ENCODE measurements at regions not wholly inside any gene's neighbourhood (a gene's known extent, or its start where the extent isn't known, plus 50 kb on each side); places are given as distances from the start of the nearest gene placed in this dataset.
"Not testable (repeated sequence)": the region's sequence is repeated elsewhere in the genome, so short reads cannot be mapped to it uniquely, and the experiment has no call there.

- Histone ChIP-seq H3K4me1 (ENCODE audit: control insufficient read depth, insufficient read depth, low read length) (no peaks in the 10 kb centered on the region), H3K27ac (ENCODE audit: low read length) (no peak overlapping the region), H3K9me3 (ENCODE audit: control insufficient read depth in 2 of 2, low read length in 2 of 2) (no peaks in the 10 kb centered on the region), H3K36me3 (ENCODE audit: control insufficient read depth in 2 of 2, insufficient read depth in 2 of 2, low read length in 2 of 2) (no peaks in the 10 kb centered on the region), H3K4me3 (ENCODE audit: low read length in 2 of 2) (no peak overlapping the region), H3K9ac (ENCODE audit: low read length in 2 of 2) (no peak overlapping the region), H3K27me3 (ENCODE audit: control insufficient read depth in 1 of 2, insufficient read depth in 2 of 2, low read length in 2 of 2) (no peaks in the 10 kb centered on the region)
Measured at GRCh38 chr20:56724241-56724757, 95.2 kb downstream of the TFAP2C start.

- no peak overlapping the region for H3K27ac ChIP-seq (ENCODE audit: low read length)
- no peaks in the 10 kb centered on the region for H3K36me3 ChIP-seq (ENCODE audit: control insufficient read depth in 2 of 2, insufficient read depth in 2 of 2, low read length in 2 of 2)
Measured at GRCh38 chr20:56730003-56730402, 100.9 kb downstream of the TFAP2C start.

DNA sequence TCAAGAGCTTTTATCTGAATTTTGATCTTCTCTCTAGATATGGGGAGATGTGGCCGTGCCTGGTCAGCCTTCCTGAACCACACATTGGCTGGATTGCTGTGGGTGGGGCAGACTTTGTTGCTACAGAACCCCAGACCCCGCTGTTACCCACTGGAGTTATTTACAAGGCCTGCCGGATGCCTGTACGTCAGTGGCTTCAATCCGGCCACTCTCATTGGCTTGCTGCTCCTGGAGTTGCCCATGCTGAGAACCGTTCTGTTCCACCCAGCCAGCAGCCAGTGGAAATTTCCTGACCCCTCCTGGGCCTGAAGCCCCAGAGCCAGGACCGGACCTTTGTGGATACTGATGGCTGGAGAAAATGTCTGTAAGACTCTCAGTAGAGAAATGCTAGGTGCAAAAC lies 101.9 kb downstream of the TFAP2C start:
- no peaks in the 10 kb centered on the region for H3K36me3 ChIP-seq (ENCODE audit: control insufficient read depth in 2 of 2, insufficient read depth in 2 of 2, low read length in 2 of 2)
- peaks cover 7% of the 10 kb centered on the region for H3K4me1 ChIP-seq (ENCODE audit: control insufficient read depth, insufficient read depth, low read length)
- H3K27ac ChIP-seq (ENCODE audit: low read length) = no peak overlapping the region
- no peaks in the 10 kb centered on the region for H3K9me3 ChIP-seq (ENCODE audit: control insufficient read depth in 2 of 2, low read length in 2 of 2)
- H3K9ac ChIP-seq (ENCODE audit: low read length in 2 of 2) = no peak overlapping the region
- no peaks in the 10 kb centered on the region for H3K27me3 ChIP-seq (ENCODE audit: control insufficient read depth in 1 of 2, insufficient read depth in 2 of 2, low read length in 2 of 2)
- H3K4me3 ChIP-seq (ENCODE audit: low read length in 2 of 2) = no peak overlapping the region

More at GRCh38 chr20:56730003-56730402, 100.9 kb downstream of the TFAP2C start:
- Histone ChIP-seq H3K4me1 (ENCODE audit: control insufficient read depth, insufficient read depth, low read length) (peaks cover 2% of the 10 kb centered on the region), H3K4me3 (ENCODE audit: low read length in 2 of 2) (no peak overlapping the region), H3K9me3 (ENCODE audit: control insufficient read depth in 2 of 2, low read length in 2 of 2) (no peaks in the 10 kb centered on the region), H3K27me3 (ENCODE audit: control insufficient read depth in 1 of 2, insufficient read depth in 2 of 2, low read length in 2 of 2) (no peaks in the 10 kb centered on the region), H3K9ac (ENCODE audit: low read length in 2 of 2) (no peak overlapping the region)

GRCh38 chr20:56731476-56731875 lies 102.4 kb downstream of the TFAP2C start:
- peaks cover 7% of the 10 kb centered on the region for H3K4me1 ChIP-seq (ENCODE audit: control insufficient read depth, insufficient read depth, low read length)
- H3K27me3 ChIP-seq (ENCODE audit: control insufficient read depth in 1 of 2, insufficient read depth in 2 of 2, low read length in 2 of 2) = no peaks in the 10 kb centered on the region
- H3K27ac ChIP-seq (ENCODE audit: low read length) = no peak overlapping the region
- H3K9ac ChIP-seq (ENCODE audit: low read length in 2 of 2) = no peak overlapping the region
- no peaks in the 10 kb centered on the region for H3K36me3 ChIP-seq (ENCODE audit: control insufficient read depth in 2 of 2, insufficient read depth in 2 of 2, low read length in 2 of 2)
- no peaks in the 10 kb centered on the region for H3K9me3 ChIP-seq (ENCODE audit: control insufficient read depth in 2 of 2, low read length in 2 of 2)
- no peak overlapping the region for H3K4me3 ChIP-seq (ENCODE audit: low read length in 2 of 2)

DNA sequence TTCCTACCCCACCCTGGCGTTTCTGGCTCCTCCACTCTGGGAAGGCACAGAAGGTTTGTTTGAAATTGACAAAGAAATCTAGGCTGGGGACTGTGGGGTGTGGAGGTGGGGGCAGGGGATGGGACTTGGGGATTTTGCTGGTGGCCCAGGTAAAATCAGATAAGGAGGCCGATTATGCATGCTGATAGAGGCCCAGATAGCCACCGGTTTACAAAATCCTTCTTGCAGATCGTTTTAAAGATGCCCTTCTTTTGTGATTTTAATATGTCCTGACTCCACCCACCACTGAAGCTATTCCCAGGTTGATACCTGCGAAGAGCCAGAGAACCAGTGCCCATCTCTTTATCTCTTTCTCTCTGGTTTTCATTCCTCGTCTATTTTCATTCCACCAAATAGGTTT lies 104.9 kb downstream of the TFAP2C start:
- Histone ChIP-seq H3K27ac (ENCODE audit: low read length) (no peak overlapping the region), H3K9ac (ENCODE audit: low read length in 2 of 2) (no peak overlapping the region), H3K4me1 (ENCODE audit: control insufficient read depth, insufficient read depth, low read length) (peaks cover 7% of the 10 kb centered on the region), H3K9me3 (ENCODE audit: control insufficient read depth in 2 of 2, low read length in 2 of 2) (no peaks in the 10 kb centered on the region), H3K27me3 (ENCODE audit: control insufficient read depth in 1 of 2, insufficient read depth in 2 of 2, low read length in 2 of 2) (no peaks in the 10 kb centered on the region), H3K4me3 (ENCODE audit: low read length in 2 of 2) (no peak overlapping the region), H3K36me3 (ENCODE audit: control insufficient read depth in 2 of 2, insufficient read depth in 2 of 2, low read length in 2 of 2) (no peaks in the 10 kb centered on the region)

GRCh38 chr20:56735084-56735642 lies 106.1 kb downstream of the TFAP2C start:
- H3K9ac ChIP-seq (ENCODE audit: low read length in 2 of 2) = no peak overlapping the region
- no peaks in the 10 kb centered on the region for H3K9me3 ChIP-seq (ENCODE audit: control insufficient read depth in 2 of 2, low read length in 2 of 2)
- H3K4me1 ChIP-seq (ENCODE audit: control insufficient read depth, insufficient read depth, low read length) = peaks cover 7% of the 10 kb centered on the region
- no peak overlapping the region for H3K27ac ChIP-seq (ENCODE audit: low read length)
- no peaks in the 10 kb centered on the region for H3K36me3 ChIP-seq (ENCODE audit: control insufficient read depth in 2 of 2, insufficient read depth in 2 of 2, low read length in 2 of 2)
- H3K27me3 ChIP-seq (ENCODE audit: control insufficient read depth in 1 of 2, insufficient read depth in 2 of 2, low read length in 2 of 2) = no peaks in the 10 kb centered on the region
- peak overlapping the region; percentile 22 to 25 for H3K4me3 ChIP-seq (ENCODE audit: low read length in 2 of 2)

DNA sequence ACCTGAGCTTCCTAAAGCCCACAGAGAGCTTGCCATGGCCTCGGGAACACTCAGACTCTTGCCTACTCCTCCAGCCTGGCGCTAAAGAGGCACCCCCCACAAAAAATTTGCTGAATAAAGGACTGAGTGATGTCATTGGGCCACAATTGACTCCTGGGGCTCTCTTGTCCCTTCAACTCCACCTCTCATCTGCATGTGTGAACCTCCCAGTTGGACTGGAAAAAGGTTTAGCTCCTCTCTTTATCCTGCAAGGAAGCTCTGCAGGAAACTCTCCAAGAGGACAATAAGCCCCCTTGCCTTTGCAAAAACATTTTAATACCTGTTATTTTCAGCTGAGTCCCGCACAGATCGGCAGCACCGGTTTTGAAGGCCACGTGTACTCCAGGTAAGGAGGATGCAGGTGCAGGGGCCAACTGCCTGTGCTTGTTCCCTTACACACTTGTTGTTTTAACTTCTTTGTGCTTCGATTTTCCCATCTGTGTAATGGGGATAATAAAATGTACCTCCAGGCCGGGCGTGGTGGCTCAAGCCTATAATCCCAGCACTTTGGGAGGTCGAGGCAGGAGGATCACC lies 107.3 kb downstream of the TFAP2C start:
- H3K27me3 ChIP-seq (ENCODE audit: control insufficient read depth in 1 of 2, insufficient read depth in 2 of 2, low read length in 2 of 2) = no peaks in the 10 kb centered on the region
- H3K9ac ChIP-seq (ENCODE audit: low read length in 2 of 2) = no peak overlapping the region
- H3K4me3 ChIP-seq (ENCODE audit: low read length in 2 of 2) = no peak overlapping the region

DNA sequence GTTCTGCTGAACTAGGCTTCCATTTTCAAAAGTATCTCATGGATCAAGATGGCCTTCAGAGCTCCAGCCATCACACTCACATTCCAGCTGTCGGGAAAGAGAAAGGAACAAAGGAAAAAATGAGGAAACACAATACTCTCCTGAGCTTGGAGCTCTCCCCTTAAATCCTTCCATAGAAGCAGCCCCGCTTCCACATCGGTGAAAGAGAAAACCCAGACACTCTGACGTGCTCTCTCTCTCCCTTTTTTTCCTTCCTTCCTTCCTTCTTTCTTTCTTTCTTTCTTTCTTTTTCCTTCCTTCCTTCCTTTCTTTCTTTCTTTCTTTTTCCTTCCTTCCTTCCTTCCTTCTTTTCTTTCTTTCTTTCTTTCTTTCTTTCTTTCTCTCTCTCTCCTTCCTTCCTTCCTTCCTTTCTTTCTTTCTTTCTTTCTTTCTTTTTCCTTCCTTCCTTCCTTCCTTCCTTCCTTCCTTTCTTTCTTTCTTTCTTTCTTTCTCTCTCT lies 115.3 kb downstream of the TFAP2C start:
- not testable (repeated sequence) for H3K27me3 ChIP-seq (ENCODE audit: control insufficient read depth in 1 of 2, insufficient read depth in 2 of 2, low read length in 2 of 2); H3K27ac ChIP-seq (ENCODE audit: low read length); H3K36me3 ChIP-seq (ENCODE audit: control insufficient read depth in 2 of 2, insufficient read depth in 2 of 2, low read length in 2 of 2); H3K9me3 ChIP-seq (ENCODE audit: control insufficient read depth in 2 of 2, low read length in 2 of 2); H3K9ac ChIP-seq (ENCODE audit: low read length in 2 of 2); H3K4me1 ChIP-seq (ENCODE audit: control insufficient read depth, insufficient read depth, low read length); H3K4me3 ChIP-seq (ENCODE audit: low read length in 2 of 2)

More for the DNA sequence above, 107.3 kb downstream of the TFAP2C start:
- H3K4me1 ChIP-seq (ENCODE audit: control insufficient read depth, insufficient read depth, low read length) = peaks cover 7% of the 10 kb centered on the region
- no peak overlapping the region for H3K27ac ChIP-seq (ENCODE audit: low read length)
- H3K9me3 ChIP-seq (ENCODE audit: control insufficient read depth in 2 of 2, low read length in 2 of 2) = no peaks in the 10 kb centered on the region
- H3K36me3 ChIP-seq (ENCODE audit: control insufficient read depth in 2 of 2, insufficient read depth in 2 of 2, low read length in 2 of 2) = no peaks in the 10 kb centered on the region

DNA sequence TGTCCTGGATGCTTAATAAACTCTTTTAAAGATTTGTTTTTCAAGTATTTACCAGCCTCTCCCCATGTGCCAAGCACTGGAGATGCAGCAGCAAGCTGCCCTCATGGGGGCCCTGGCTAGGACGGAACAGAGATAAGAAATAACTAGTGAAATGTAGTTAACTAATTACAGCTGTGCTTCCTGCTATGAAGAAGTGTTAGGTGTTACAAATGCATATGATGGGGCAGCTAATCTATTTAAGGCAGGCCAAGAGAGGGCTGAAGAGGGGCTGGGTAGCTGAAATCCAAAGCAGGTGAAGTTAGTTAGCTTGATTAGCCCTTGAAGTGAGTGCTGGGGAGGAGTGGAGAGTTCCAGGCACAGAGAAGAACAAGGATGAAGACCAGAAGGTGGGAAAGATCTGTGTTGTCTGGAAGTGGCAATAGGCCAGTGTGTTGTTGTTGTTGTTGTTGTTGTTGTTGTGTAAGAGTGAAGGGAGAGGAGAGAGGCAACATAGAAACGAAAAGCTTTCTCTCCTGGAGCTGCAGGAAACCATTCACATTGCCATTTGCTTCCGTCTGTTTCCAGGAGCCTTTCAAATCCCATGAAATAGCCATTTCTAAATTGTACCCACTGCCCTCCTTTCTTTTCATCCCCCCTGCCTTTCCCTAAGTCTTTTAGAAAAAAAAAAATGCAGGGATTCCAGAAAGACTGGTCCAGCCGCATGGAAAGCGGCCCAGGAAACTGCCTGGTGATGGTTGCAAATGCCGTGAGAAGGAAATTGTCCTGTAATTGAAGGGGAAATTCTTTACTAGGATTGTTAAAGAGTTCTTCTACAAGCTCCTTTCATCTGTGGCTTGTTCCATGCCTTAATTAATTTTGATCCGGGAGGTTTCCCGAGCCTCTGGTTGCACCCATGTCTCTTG lies 119.6 kb downstream of the TFAP2C start:
- H3K36me3 ChIP-seq (ENCODE audit: control insufficient read depth in 2 of 2, insufficient read depth in 2 of 2, low read length in 2 of 2) = no peaks in the 10 kb centered on the region
- peaks cover 10% of the 10 kb centered on the region in 2 donors for H3K27me3 ChIP-seq (ENCODE audit: control insufficient read depth in 1 of 2, insufficient read depth in 2 of 2, low read length in 2 of 2)
- H3K9ac ChIP-seq (ENCODE audit: low read length in 2 of 2) = no peak overlapping the region
- no peaks in the 10 kb centered on the region for H3K4me1 ChIP-seq (ENCODE audit: control insufficient read depth, insufficient read depth, low read length)
- H3K27ac ChIP-seq (ENCODE audit: low read length) = no peak overlapping the region
- no peaks in the 10 kb centered on the region for H3K9me3 ChIP-seq (ENCODE audit: control insufficient read depth in 2 of 2, low read length in 2 of 2)
- no peak overlapping the region for H3K4me3 ChIP-seq (ENCODE audit: low read length in 2 of 2)

GRCh38 chr20:56750430-56750829 lies 121.3 kb downstream of the TFAP2C start:
- H3K27me3 ChIP-seq (ENCODE audit: control insufficient read depth in 1 of 2, insufficient read depth in 2 of 2, low read length in 2 of 2) = peaks cover 10% of the 10 kb centered on the region in 2 donors
- no peaks in the 10 kb centered on the region for H3K9me3 ChIP-seq (ENCODE audit: control insufficient read depth in 2 of 2, low read length in 2 of 2)
- no peaks in the 10 kb centered on the region for H3K4me1 ChIP-seq (ENCODE audit: control insufficient read depth, insufficient read depth, low read length)
- no peak overlapping the region for H3K9ac ChIP-seq (ENCODE audit: low read length in 2 of 2)
- no peak overlapping the region for H3K4me3 ChIP-seq (ENCODE audit: low read length in 2 of 2)
- H3K27ac ChIP-seq (ENCODE audit: low read length) = no peak overlapping the region
- H3K36me3 ChIP-seq (ENCODE audit: control insufficient read depth in 2 of 2, insufficient read depth in 2 of 2, low read length in 2 of 2) = no peaks in the 10 kb centered on the region
